ENCODE measurements at regions not wholly inside any gene's neighbourhood (a gene's known extent, or its start where the extent isn't known, plus 50 kb on each side); places are given as distances from the start of the nearest gene placed in this dataset.

DNA sequence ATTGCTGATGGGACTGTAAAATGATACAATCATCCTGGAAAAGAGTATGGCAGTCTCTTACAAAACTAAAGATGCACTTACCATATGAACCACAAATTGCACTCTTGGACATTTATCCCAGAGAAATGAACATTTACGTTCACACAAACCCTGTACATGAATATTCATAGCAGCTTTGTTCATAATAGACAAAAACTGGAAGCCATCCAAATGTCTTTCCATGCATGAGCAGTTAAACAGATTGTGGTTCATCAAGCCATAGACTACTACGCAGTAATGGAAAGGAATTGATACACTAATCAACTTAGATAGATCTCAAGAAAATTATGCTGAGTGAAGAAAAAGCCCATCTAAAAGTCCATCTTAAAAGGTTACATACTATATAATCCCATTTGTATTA, 156.1 kb upstream of the SLC39A10 start:
- FAIRE-seq (no peak), DNase-seq (ENCODE audit: low spot score in 2 of 2) (no peak)

DNA sequence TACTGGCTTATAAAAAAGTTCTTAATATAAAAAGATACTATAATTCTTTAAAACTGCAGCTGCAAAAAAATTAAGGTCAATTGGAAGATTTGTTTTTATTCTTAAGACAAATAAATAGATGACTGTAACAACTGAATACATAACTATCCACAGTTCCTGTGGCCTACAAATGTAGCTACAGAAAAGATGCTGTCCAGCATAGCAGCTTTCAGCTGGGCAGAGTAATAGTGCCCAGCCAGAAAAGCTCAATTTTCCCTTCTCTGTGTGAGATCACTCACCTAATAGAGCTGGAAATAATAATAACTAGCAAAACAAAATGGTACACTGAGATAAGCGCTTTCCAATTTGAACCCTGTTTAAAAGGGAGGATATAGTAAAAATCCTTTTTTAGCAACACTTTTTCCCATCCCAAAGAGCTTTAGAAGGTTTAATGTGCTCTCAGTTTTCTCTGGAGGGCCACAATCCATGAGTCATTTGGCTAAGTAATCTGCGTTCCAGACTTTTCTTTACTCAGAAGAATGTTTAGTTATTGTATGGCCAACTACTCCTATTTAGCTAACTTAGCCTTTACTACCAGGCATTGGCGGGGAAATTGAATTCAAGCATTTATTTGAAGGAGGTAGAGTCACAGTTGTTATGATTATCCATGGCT, 158.1 kb upstream of the SLC39A10 start:
- no peak for DNase-seq (ENCODE audit: low spot score in 2 of 2)
- FAIRE-seq = no peak

DNA sequence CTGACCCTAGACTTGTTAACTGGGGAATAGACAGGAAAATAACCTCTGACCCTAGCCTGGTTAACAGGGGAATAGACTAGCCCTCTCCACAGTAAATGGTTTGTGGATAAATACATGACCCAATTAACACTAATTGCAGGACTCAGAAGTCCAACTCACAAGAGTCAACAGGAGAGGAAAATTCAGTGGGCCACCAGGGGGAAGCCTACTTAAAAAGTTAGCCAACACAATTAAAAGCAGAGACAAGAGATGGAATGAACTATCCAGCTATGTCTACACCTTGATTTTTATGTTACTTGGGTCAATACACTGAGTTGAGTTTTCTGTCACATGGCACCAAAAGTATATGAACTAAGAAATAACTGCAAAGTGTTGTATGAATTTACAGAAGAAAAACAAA, 158.8 kb upstream of the SLC39A10 start:
- FAIRE-seq = no peak

DNA sequence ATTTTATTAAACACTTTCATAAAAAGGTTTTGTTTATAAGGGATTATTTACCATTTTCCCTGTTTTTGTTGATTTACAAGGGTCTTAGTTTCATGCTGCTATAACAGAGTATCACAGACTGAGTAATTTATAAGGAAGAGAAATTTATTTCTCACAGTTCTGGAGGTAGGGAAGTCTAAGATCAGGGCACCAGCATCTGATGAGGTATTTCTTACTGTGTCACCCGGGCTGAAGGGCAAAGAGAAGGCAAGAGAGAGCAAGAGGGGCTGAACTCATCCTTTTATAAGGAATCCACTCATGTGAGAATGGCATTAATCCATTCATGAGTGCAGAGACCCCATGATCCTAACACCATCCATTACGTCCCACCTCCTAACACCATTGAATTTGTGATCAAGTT, 160.0 kb upstream of the SLC39A10 start:
- DNase-seq (ENCODE audit: low spot score in 2 of 2) = no peak
- FAIRE-seq = no peak

More for the DNA sequence above, 158.8 kb upstream of the SLC39A10 start:
- no peak for DNase-seq (ENCODE audit: low spot score in 2 of 2)

DNA sequence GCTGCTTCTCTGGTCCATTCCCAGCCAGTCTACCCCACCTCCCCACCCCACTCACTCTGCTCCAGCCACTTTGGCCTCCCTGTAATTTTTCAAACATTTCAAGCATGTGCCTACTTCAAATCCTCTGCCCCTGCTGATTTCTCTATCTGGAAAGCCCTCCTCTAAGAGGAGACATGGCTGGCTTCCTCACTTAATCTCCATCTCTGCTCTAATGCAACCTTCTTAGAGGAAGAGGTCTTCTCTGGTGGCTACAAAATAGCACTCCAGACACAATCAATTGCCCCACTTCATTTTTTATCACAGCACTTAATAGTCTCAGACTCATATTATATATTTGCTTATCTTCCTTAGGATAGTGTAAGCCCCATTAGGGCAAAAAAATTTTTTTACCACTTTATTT, 161.1 kb upstream of the SLC39A10 start:
- FAIRE-seq = no peak
- no peak for DNase-seq (ENCODE audit: low spot score in 2 of 2)

DNA sequence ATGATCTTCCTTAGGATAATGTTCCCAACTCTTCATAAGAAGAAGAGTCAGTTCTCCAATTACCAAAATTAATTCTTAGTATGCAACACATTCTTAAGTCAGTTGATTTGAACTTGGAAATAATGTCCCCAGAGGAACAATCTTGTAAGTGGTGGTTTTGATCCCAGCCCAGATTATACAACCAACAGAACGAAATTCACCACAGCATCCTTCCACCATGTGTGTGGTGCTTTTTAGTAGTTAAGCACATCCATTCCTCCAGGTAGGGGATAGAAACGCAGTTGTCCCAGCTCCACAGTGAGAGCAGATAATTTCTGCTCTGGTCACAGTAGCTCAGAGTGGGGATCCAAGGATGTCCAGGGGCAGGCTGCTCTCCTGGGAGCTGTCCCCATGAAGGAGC, 161.7 kb upstream of the SLC39A10 start:
- FAIRE-seq = no peak
- DNase-seq (ENCODE audit: low spot score in 2 of 2) = no peak

DNA sequence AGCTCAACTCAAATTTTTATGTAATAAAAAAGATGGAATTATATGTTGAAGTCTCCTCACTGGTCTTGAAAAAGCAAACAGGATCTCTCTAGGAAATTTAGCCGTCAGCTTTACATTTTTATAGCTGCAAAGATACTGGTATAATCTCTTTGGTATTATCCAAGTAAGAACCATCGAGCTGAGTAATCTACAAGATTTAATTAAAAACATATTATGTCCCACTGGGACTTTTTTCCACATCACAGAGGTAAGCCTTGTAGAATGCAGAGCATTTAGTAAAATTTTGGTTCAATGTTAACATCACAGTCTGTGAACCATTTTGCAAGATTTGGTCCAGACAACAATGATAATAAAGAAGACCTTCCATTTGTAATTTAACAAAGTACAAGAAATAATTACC, 162.6 kb upstream of the SLC39A10 start:
- DNase-seq (ENCODE audit: low spot score in 2 of 2) (no peak), FAIRE-seq (no peak)

DNA sequence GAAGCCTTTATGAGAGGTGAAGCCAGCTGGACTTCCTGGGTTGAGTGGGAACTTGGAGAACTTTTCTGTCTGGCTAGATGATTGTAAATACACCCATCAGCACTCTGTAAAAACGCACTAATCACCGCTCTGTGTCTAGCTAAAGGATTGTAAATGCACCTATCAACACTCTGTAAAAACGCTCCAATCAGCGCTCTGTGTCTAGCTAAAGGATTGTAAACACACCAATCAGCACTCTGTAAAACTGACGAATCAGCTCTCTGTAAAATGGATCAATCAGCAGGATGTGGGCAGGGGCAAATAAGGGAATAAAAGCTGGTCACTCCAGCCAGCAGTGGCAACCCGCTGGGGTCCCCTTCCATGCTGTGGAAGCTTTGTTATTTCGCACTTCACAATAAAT, 163.6 kb upstream of the SLC39A10 start:
- FAIRE-seq = no peak
- no peak for DNase-seq (ENCODE audit: low spot score in 2 of 2)

DNA sequence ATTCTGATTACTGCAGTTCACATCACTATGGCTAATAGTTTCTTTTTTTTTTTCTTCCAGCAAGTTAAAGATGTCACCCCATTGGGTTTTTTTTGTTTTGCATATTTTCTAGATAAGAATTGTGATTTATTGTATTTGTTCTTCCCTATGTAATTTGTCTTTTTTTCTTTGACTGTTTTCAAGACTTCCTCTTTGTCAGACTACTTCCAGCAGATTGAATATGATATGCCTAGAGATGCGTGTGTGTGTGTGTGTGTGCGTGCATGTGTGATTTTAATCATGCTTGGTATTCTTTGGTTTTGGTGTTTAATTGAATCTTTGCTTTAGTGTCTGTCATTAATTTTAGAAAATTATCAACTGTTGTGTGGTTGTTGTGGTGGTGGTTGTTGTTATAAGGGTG, 166.7 kb upstream of the SLC39A10 start:
- DNase-seq (ENCODE audit: low spot score in 2 of 2) (no peak), FAIRE-seq (no peak)

DNA sequence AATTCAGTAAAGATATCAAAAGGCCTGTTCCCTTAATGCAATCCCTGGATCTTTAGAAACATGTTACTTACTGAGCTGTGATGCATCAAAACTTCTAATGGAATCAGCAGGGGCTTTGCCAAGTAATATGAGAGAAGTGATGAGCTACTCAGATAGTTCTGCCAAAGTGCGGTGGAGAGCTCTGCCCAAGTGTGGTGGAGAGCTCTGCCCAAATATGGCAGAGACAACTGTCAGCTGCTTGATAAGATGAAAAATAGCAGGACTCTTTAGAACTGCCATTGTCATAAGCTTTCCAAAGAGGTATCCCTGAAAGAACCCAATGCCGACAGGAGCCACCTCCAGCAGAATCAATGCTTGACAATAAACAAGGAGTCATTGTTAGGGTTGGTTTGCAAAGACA, 167.9 kb upstream of the SLC39A10 start:
- no peak for FAIRE-seq
- no peak for DNase-seq (ENCODE audit: low spot score in 2 of 2)

DNA sequence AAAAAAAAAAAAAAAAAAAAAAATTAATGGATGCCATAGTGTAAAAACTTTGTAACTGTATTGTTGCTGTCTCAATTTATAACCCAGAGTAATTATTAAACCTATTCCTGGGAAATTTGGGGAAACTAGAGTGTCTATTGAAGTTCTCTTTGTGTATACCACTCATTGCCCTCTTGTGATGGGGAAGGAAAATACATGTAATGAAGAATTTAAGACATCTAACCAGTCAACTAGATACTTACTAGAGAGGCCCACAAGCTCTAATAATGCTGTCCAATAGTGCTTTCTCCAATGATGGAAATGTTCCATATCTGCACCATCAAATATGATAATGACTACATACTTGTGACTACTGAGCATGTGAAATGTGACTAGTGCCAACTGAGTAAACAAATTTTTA, 168.5 kb upstream of the SLC39A10 start:
- DNase-seq (ENCODE audit: low spot score in 2 of 2) (no peak), FAIRE-seq (no peak)

DNA sequence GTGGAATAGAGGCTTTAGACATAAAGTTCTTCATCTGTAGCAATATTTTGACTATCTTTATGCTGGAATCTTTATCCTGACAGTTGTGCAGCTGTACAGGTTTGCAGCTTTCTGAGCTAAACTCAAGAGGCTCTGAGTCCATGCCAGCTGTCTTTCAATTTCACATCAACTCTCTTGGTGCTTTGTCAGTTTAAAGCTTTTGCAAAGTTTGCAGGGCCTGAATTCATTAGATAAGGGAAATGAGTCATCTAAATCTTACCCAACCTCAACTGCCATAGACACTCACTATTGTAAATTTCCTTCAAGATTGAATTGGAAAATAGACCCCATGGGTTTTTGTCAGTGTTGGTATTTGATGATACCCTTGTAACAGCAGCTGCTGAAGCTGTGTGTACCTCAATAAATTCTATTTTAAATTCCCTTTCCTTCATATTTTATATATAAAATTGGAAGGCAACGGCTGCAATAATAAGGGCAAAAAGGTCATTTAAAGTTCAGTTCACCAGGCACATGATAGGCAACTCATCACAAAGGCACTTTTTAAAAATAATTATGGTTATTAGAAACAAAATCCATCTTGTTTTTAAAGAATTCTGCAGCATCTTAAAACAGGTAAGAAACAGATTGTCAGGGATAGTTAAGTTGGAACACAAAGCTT, 169.9 kb upstream of the SLC39A10 start:
- DNase-seq (ENCODE audit: low spot score in 2 of 2) (no peak), FAIRE-seq (no peak)

DNA sequence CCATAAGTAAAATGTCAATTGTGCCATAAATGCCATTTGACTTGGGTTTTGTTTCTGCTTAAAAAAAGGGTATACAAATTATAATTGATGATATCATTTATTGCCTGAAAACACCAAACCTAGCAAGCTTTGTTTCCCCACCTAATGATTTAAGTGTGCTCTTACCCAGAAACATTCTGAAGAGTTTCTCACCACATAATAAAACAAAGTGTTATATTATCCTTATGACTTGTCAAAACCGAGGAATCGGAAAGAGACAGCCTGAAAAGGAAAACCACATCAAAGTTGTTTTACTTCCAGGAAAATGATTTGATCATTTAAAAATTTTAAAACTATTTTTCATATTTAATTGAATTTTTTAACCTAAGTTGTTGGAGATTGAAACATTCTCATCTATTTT, 170.5 kb upstream of the SLC39A10 start:
- DNase-seq (ENCODE audit: low spot score in 2 of 2) = no peak
- no peak for FAIRE-seq

DNA sequence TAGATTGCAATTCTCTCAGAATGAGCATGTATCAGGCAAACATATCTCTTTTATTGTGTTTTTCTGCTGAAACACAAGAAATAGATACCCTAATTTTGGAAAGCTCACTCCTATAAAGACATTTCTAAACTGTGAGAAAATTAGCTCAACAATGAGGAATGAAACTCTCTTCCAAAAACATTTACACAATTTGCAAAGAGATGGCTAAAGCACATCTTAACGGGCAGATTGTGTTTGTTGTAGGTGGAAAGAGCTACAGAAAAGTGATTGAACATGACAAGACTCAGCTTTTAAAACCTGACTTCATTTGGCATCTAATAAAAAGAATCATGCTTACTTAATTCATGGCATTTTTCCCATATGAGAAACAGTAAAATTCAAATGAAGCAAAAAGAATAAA, 175.0 kb upstream of the SLC39A10 start:
- FAIRE-seq = no peak
- no peak for DNase-seq (ENCODE audit: low spot score in 2 of 2)

DNA sequence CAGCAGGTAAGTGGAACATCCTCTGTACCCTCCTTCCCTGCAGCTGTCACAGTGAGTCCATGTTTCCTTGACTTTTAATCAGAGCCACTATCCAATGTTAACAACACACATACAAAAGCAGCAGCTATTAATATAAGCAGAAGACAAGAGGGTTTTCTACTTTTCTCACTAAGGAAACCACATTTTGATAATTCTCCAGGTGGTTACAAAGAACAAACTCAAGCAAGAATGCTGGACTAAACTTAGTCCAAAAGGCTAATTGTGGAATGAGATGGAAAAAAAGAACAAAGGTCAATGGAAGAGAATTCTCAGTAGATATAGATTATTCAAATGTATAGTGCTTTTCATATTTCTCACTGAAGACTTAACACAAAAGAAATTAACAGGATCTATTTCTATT, 176.9 kb upstream of the SLC39A10 start:
- FAIRE-seq (no peak), DNase-seq (ENCODE audit: low spot score in 2 of 2) (no peak)

DNA sequence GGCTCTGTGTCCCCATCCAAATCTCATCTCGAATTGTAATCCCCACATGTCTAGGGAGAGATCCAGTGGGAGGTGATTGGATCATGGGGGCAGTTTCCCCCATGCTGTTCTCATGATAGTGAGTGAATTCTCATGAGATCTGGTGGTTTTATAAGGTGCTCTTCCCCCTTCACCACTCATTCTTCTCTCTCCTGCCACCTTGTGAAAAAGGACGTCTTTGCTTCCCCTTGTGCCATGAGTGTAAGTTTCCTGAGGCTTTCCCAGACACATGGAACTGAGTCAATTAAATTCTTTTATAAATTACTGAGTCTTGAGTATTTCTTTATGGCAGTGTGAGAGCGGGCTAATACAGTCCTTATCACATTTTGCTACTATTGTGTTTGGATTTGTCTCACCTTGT, 177.6 kb upstream of the SLC39A10 start:
- DNase-seq (ENCODE audit: low spot score in 2 of 2) = no peak
- FAIRE-seq = no peak

DNA sequence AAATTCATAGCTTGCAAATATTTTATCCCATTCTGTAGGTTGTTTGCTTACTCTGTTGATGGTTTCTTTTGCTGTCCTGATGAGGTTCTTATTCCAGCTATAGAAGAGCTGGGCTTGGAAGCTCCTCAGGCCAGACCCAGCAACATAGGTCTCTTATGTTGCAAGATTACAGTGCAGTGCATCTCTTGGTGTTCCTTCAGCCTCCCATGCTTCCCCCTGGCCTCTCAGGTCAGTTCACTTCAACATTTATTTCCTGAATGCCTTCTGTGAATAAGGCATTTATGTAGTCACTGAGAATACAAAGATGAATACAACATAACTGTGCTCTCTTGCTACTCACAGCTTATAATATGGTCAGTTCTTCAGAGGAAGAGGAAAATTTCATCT, 179.0 kb upstream of the SLC39A10 start:
- FAIRE-seq (no peak), DNase-seq (ENCODE audit: low spot score in 2 of 2) (no peak)

DNA sequence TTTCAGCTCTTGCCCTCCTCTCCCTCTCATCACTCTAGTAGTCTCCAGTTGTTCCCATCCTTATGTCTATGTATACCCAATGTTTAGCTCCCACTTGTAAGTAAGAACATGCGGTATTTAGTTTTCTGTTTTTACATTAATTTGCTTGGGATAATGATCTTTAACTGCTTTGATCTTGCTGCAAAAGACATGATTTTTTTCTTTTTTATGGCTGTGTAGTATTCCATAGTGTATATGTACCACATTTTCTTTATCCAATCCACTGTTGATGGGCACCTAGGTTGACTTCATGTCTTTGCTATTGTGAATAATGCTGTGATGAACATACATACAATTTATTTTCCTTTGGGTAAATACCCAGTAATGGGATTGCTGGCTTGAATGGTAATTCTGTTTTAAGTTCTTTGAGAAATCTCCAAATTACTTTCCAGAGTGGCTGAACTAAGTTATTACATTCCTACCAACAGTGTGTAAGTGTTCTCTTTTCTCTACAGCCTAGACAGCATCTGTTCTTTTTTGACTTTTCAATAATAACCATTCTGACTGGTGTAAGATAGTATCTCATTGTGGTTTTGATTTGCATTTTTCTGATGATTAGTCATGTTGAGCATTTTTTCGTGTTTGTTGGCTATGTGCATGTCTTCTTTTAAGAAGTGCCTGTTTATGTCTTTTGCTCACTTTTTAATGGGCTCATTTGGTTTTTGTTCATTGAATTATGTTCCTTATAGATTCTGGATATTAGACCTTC, 179.6 kb upstream of the SLC39A10 start:
- DNase-seq (ENCODE audit: low spot score in 2 of 2) (no peak), FAIRE-seq (no peak)

DNA sequence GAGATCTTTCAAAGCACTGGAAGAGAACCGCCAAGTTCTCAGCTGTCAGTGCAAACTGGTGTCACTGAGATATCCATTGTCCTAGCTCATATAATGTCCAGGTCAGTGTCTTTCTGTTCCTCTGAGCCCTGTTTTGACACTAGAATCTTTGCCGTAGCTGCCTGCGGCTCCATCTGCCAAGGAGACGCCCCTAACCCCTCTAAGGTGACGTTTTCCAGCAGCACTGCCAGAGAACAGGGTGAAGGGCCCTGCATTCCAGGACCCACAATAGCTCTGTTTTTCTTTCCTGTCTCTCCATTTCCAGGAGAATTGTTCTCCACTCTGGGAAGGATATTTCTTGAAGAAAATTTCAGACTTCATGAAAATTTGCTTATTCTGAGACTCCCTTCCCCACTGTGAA, 181.7 kb upstream of the SLC39A10 start:
- FAIRE-seq (no peak), DNase-seq (ENCODE audit: low spot score in 2 of 2) (no peak)

DNA sequence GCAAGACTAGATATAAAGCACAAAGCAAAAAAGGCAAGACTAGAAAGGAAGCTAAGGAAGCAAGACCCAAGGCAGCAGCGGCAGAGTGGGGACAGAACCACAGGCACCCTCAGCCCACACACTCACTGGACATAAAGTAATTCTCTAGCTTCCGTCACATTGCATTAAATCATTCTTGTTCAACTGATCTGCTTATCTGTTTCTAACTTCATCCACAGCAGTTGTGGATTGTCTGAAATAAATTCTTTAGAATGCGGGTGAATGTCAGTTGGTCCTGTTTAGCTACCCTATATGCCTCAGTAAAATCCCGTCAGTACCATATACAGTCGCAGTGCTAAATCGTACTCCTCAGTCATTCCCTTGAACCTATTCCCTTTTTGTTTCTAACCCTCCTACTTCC, 183.2 kb upstream of the SLC39A10 start:
- DNase-seq (ENCODE audit: low spot score in 2 of 2) (no peak), FAIRE-seq (no peak)

DNA sequence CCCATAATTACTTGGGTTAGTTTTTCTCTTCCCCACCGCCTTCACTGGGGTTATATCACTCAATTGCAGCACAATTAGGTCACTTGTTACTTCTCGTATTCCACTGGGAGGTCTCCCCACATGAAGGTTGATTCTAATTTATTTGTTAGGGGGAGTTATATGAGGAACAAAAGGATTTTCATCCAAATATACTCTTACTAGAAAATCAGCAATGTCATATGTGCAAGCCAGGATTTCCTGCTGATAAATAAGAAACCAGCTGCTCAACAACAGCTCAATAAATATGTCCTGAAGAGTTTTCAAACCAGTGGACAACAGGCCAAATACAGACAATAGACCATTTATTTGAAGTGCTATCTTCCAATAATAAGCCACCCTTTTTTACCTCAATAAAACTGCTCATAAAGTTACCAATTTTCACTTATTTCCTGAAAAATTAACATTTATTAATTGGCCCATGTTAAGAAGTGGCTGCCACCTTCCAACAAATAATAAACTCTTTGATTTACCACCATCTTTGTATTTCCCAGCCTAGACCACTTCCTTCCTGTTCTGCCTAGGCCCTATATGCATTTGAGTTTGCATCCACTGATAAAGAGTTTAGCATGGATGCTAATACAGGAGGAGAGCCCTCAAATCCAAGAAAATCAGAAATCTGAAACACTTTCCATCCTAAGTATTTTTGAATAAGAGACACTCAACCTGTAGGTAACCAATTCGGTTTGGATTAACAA, 184.4 kb upstream of the SLC39A10 start:
- DNase-seq (ENCODE audit: low spot score in 2 of 2) (no peak), FAIRE-seq (no peak)
